ENCODE measurements at regions not wholly inside any gene's neighbourhood (a gene's known extent, or its start where the extent isn't known, plus 50 kb on each side); places are given as distances from the start of the nearest gene placed in this dataset.

DNA sequence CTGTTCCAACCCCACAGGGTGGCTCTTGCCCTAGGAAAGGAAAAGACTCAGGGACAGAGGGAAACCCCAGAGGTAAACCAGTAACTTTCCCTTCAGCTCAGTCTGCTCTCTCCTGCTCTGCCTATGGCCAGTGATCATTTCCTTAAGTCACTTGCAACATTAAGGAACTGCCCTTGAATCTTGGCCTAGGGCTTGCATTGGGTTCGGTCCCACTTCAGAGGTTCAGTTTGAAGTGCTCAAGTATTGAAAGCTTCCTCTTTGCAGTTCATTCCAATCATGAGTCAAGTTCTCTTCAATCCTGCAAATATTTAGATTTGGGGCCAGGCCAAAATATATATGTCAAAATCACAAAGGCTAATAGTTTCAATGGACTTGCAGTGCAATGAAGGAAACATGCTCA lies 97.7 kb upstream of the IRF2BP2 start:
- no peak for DNase-seq (ENCODE audit: low spot score)
- ATAC-seq (ENCODE audit: low FRiP score) = no peak
- TF ChIP-seq, protein P1, sequence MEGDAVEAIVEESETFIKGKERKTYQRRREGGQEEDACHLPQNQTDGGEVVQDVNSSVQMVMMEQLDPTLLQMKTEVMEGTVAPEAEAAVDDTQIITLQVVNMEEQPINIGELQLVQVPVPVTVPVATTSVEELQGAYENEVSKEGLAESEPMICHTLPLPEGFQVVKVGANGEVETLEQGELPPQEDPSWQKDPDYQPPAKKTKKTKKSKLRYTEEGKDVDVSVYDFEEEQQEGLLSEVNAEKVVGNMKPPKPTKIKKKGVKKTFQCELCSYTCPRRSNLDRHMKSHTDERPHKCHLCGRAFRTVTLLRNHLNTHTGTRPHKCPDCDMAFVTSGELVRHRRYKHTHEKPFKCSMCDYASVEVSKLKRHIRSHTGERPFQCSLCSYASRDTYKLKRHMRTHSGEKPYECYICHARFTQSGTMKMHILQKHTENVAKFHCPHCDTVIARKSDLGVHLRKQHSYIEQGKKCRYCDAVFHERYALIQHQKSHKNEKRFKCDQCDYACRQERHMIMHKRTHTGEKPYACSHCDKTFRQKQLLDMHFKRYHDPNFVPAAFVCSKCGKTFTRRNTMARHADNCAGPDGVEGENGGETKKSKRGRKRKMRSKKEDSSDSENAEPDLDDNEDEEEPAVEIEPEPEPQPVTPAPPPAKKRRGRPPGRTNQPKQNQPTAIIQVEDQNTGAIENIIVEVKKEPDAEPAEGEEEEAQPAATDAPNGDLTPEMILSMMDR (IDR thresholded peaks at IDR 0.05) = no peak

DNA sequence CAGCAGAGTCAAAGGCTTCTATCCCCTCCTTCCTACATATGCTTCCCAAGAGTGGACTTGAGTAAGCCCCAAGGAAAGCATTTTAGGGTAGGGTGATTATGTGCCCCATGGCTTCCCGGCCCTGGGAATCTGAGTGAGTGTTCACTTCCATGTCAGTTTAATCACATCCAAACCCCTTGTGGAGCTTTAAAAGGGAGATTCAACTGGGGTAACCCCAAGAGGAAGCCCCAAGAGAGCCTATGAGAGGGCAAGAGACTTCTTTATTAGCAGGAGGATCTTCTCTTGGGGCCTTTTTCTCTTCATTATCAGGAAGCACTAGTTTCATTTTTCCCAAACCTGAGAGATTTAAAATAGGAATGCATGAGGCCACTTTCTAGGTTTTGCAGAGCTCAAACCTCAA lies 97.0 kb upstream of the IRF2BP2 start:
- no peak for ATAC-seq (ENCODE audit: low FRiP score)
- no peak for DNase-seq (ENCODE audit: low spot score)

DNA sequence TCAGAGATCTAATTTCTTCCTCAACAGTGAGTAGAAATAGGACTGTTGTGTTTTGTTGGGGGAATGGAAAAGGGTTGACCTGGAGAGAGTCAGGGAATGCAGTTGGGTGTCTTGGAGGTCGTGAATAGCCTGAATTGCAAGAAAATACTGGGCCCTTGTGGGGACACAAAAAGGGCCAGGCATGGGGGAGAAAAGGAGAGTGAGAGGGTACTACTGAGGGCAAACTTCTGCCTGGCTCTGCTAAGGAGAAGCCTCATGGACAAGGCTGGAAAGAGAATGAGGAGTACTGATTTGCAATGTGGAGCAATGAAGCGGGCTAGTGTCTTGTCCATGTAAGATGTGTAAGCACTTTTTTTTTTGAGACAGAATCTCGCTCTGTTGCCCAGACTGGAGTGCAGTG lies 96.2 kb upstream of the IRF2BP2 start:
- TF ChIP-seq, protein P1 (IDR thresholded peaks at IDR 0.05) = no peak
- ATAC-seq (ENCODE audit: low FRiP score) = no peak
- no peak for DNase-seq (ENCODE audit: low spot score)

More for the DNA sequence above, 97.0 kb upstream of the IRF2BP2 start:
- TF ChIP-seq, protein P1 (IDR thresholded peaks at IDR 0.05) = no peak

DNA sequence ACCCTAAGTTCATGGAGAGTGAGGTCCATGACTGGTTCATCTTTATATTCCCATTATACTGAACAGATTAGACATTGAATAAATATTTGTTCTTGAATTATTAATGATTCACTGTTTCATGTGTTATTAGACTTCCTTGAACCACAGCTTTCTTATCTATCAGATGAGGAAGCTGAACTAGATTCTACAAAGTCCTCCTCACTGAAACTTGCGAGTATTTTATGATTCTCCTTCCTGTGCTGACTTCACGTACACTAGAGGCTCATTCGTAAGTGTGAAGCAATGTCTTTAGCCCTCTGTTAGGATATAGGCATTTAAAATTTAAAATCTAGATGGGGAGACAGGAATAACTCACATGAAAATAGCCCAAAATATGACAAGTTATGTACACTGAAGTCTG lies 95.6 kb upstream of the IRF2BP2 start:
- ATAC-seq (ENCODE audit: low FRiP score) (no peak), DNase-seq (ENCODE audit: low spot score) (no peak)
- TF ChIP-seq, protein P1 (IDR thresholded peaks at IDR 0.05) = no peak

DNA sequence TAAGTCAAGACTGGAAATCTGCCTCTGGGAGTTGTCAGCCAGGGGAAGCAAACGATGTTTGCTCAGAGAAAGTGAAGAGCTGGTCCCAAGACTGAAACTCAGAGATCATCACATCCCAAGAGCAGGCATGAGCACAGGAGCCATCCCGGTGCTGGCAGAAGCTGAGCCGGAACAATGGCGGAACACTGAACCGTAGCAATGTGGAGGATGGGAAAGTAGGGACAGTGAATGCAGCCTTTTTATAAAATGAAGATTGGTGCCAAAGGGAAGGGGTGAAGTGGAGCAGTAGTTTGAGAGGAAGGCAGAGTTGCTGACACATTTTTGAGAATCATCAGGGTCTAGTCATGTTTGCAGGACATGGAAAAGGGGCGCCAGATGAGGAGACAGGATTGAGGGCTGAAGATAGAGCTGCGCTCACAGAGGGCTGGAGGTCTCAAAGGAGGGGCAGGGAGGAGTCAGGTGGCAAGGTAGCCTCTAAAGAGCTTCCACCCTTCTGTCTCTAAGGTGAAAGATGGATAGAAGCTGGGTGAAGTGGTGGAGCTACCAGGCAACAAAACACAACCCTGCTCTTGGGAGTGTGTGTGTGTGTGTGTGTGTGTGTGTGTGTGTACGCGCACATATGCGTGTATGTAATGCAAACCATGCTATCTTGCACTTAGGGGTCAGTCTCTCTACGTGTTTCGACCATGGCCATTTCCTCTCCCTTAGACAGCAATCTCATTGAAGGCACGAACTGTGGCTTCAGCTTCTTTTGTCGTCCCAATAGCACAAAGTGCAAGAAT lies 94.3 kb upstream of the IRF2BP2 start:
- TF ChIP-seq, protein P1 (IDR thresholded peaks at IDR 0.05) = no peak
- ATAC-seq (ENCODE audit: low FRiP score) (no peak), DNase-seq (ENCODE audit: low spot score) (no peak)

DNA sequence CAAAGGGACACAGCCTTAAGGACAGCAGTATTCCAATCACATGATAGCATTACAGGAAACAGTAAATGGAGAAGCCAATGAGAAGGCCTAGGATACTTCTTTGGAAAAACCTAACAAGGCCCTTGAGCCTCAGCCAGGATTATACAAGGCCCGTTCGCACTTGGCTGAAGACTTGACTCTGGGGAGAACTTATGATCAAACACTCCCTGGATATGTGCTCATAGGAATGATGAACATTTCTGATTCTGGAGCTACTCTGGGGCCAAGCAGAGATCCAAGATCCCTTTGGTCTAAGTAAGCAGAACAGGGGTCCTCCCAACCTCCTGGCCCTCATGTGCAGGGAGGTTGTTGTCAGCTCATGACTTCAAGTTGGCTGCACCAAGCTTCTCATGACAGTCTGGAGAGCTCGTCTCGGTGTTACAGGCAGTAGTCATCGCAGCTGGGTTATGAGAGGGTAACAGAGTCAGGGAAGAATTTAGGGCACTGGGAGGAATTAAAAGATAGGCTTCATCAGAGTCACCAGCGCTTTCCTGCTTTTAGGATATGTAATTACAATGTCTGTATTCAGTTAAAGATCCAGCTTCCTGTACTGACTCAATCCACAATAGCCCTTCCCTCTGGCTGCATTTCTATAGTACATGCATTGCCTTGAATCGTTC lies 92.5 kb upstream of the IRF2BP2 start:
- peak; percentile 38 for ATAC-seq (ENCODE audit: low FRiP score)
- no peak for DNase-seq (ENCODE audit: low spot score)
- TF ChIP-seq, protein P1 (IDR thresholded peaks at IDR 0.05) = no peak
